H9 (cell line): ENCODE measurements at regions not wholly inside any gene's neighbourhood (a gene's known extent, or its start where the extent isn't known, plus 50 kb on each side); places are given as distances from the start of the nearest gene placed in this dataset.

Experiments
- DNase-seq: peaks from one replicate; pipeline ENCODE4 v3.0.0-alpha.2; 2017
- H2AFZ ChIP-seq: one replicate; pipeline ENCODE4 v1.6.1; 2013; ENCODE audit warnings: mild to moderate bottlenecking, low read length, control low read depth, moderate library complexity
- H2AK5ac ChIP-seq: 2 replicates; pipeline ENCODE4 v1.6.1; 2013; ENCODE audit warnings: low read length, control low read depth, mixed read lengths; ENCODE audit not compliant: insufficient read length
- H2BK120ac ChIP-seq: one replicate; pipeline ENCODE4 v1.6.1; 2013; ENCODE audit warnings: low read depth, mild to moderate bottlenecking, low read length, control low read depth, inconsistent platforms; ENCODE audit not compliant: poor library complexity, severe bottlenecking
- H2BK12ac ChIP-seq: 2 replicates; pipeline ENCODE4 v1.6.1; 2013; ENCODE audit warnings: low read length, control low read depth, mixed read lengths, low read depth; ENCODE audit not compliant: insufficient read length
- H2BK15ac ChIP-seq: 2 replicates; pipeline ENCODE4 v1.6.1; 2013; ENCODE audit warnings: low read depth, low read length, control low read depth
- H2BK20ac ChIP-seq: one replicate; pipeline ENCODE4 v1.6.1; 2013; ENCODE audit warnings: low read depth, mild to moderate bottlenecking, low read length, control low read depth, inconsistent platforms; ENCODE audit not compliant: poor library complexity, severe bottlenecking
- H2BK5ac ChIP-seq: 2 replicates; pipeline ENCODE4 v1.6.1; 2013; ENCODE audit warnings: low read length, control low read depth, mixed read lengths; ENCODE audit not compliant: insufficient read length
- H3K14ac ChIP-seq: 2 replicates; pipeline ENCODE4 v1.6.1; 2013; ENCODE audit warnings: low read length, control low read depth; ENCODE audit not compliant: insufficient read depth
- H3K18ac ChIP-seq: 2 replicates; pipeline ENCODE4 v1.6.1; 2013; ENCODE audit warnings: low read depth, mild to moderate bottlenecking, mixed read lengths, low read length, control low read depth; ENCODE audit not compliant: insufficient read length
- H3K23ac ChIP-seq: 2 replicates; pipeline ENCODE4 v1.6.1; 2013; ENCODE audit warnings: low read length, control low read depth, mixed read lengths, low read depth; ENCODE audit not compliant: insufficient read length
- H3K23me2 ChIP-seq: 2 replicates; pipeline ENCODE4 v1.6.1; 2013; ENCODE audit warnings: low read depth, mild to moderate bottlenecking, mixed read lengths, low read length, control low read depth; ENCODE audit not compliant: insufficient read length, poor library complexity, severe bottlenecking
- H3K27ac ChIP-seq: 2 replicates; pipeline ENCODE4 v1.5.1; 2013; ENCODE audit warnings: low read length, control low read depth, mixed read lengths, low read depth; ENCODE audit not compliant: insufficient read length
- H3K27me3 ChIP-seq: 2 replicates; pipeline ENCODE4 v1.6.1; 2013; ENCODE audit warnings: low read length, control low read depth, inconsistent platforms; ENCODE audit not compliant: insufficient read depth
- H3K4ac ChIP-seq: 2 replicates; pipeline ENCODE4 v1.6.1; 2013; ENCODE audit warnings: low read depth, mild to moderate bottlenecking, control low read depth, inconsistent platforms, low read length, moderate library complexity
- H3K4me1 ChIP-seq: 2 replicates; pipeline ENCODE4 v1.6.1; 2013; ENCODE audit warnings: low read length, control low read depth, inconsistent platforms; ENCODE audit not compliant: insufficient read depth
- H3K4me2 ChIP-seq: 2 replicates; pipeline ENCODE4 v1.6.1; 2013; ENCODE audit warnings: low read length, control low read depth, mixed read lengths; ENCODE audit not compliant: insufficient read length, insufficient read depth
- H3K56ac ChIP-seq: 2 replicates; pipeline ENCODE4 v1.6.1; 2013; ENCODE audit warnings: low read depth, mild to moderate bottlenecking, mixed read lengths, low read length, control low read depth; ENCODE audit not compliant: insufficient read length
- H3K79me1 ChIP-seq: 2 replicates; pipeline ENCODE4 v1.6.1; 2013; ENCODE audit warnings: low read depth, mild to moderate bottlenecking, moderate library complexity, low read length, control low read depth, inconsistent platforms; ENCODE audit not compliant: insufficient read depth, poor library complexity, severe bottlenecking
- H3K79me2 ChIP-seq: 2 replicates; pipeline ENCODE4 v1.6.1; 2013; ENCODE audit warnings: low read length, control low read depth, inconsistent platforms; ENCODE audit not compliant: insufficient read depth
- H3K9ac ChIP-seq: 2 replicates; pipeline ENCODE4 v1.6.1; 2013; ENCODE audit warnings: low read length, control low read depth, mixed read lengths; ENCODE audit not compliant: insufficient read length; ENCODE audit errors: extremely low read depth
- H3K9me3 ChIP-seq: one replicate; pipeline ENCODE4 v1.6.1; 2013; ENCODE audit warnings: low read depth, low read length, inconsistent platforms; ENCODE audit not compliant: control insufficient read depth
- H3T11ph ChIP-seq: one replicate; pipeline ENCODE4 v1.6.1; 2013; ENCODE audit warnings: mild to moderate bottlenecking, low read length, control low read depth, inconsistent platforms
- H4K20me1 ChIP-seq: one replicate; pipeline ENCODE4 v1.6.1; 2013; ENCODE audit not compliant: control insufficient read depth, insufficient read length, insufficient read depth
- H4K5ac ChIP-seq: 2 replicates; pipeline ENCODE4 v1.6.1; 2013; ENCODE audit warnings: low read depth, mild to moderate bottlenecking, mixed read lengths, low read length, control low read depth; ENCODE audit not compliant: insufficient read length
- H4K8ac ChIP-seq: replicated peaks from 2 replicates; pipeline ENCODE4 v1.6.1; 2013; ENCODE audit warnings: low read length, control low read depth, mixed read lengths, low read depth; ENCODE audit not compliant: insufficient read length
- H4K91ac ChIP-seq: 2 replicates; pipeline ENCODE4 v1.6.1; 2013; ENCODE audit warnings: low read depth, mild to moderate bottlenecking, moderate library complexity, mixed read lengths, low read length, control low read depth; ENCODE audit not compliant: insufficient read length
- H3K27ac Mint-ChIP-seq, 3 experiments: 2 replicates in 2 of 3; 3 replicates in 1 of 3; pipeline ENCODE4 v1.8.0; 2020 to 2021; ENCODE audit warnings: mixed read lengths in 3 of 3, mild to moderate bottlenecking in 1 of 3, moderate library complexity in 1 of 3
- H3K27me3 Mint-ChIP-seq: 2 replicates; pipeline ENCODE4 v1.8.0; 2021; ENCODE audit warnings: low read depth, mild to moderate bottlenecking, moderate library complexity, mixed read lengths
- H3K36me3 Mint-ChIP-seq, 3 experiments: 2 replicates in 2 of 3; 3 replicates in 1 of 3; pipeline ENCODE4 v1.8.0; 2020 to 2021; ENCODE audit warnings: low read depth in 3 of 3, mixed read lengths in 3 of 3; ENCODE audit not compliant: insufficient read depth in 1 of 3
- H3K4me1 Mint-ChIP-seq, 2 experiments: 2 replicates each; pipeline ENCODE4 v1.8.0; 2020; ENCODE audit warnings: mixed read lengths in 2 of 2
- H3K4me3 Mint-ChIP-seq, 2 experiments: 2 replicates in 1 of 2; 3 replicates in 1 of 2; pipeline ENCODE4 v1.8.0; 2020 to 2021; ENCODE audit warnings: mild to moderate bottlenecking in 2 of 2, mixed read lengths in 2 of 2, moderate library complexity in 1 of 2
- H3K9me3 Mint-ChIP-seq, 2 experiments: 2 replicates in 1 of 2; 3 replicates in 1 of 2; pipeline ENCODE4 v1.8.0; 2020; ENCODE audit warnings: mild to moderate bottlenecking in 2 of 2, mixed read lengths in 2 of 2, moderate library complexity in 1 of 2
- WGBS: extraction: QIAGEN DNeasy Blood & Tissue Kit; methylation state at CpG from one replicate; pipeline ENCODE4 v1.1.7; 2013; ENCODE audit warnings: missing lambda C conversion rate, low lambda C conversion rate, mixed read lengths; ENCODE audit not compliant: insufficient read length; ENCODE audit errors: extremely low coverage; 5-methylcytosine and 5-hydroxymethylcytosine counted together
- TF ChIP-seq, protein P1 (sequence below): fragments of 200-600 bp; sonication (generic); conservative IDR thresholded peaks from 3 replicates; pipeline ENCODE4 v1.8.0; 2021; ENCODE audit warnings: antibody characterized with exemption, mild to moderate bottlenecking

DNA sequence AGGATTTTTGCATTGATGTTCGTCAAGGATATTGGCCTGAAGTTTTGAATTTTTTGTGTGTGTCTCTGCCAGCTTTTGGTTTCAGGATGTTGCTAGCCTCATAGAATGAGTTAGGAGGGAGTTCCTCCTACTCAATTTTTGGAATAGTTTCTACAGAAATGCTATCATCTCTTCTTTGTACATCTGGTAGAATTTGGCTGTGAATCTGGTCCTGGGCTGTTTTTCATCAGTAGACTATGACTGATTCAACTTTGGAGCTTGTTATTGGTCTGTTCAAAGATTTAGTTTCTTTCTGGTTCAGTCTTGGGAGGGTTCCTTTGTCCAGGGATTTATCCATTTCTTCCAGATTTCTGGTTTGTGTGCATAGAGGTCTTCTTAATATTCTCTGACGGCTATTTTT is 166.7 kb downstream of the ST6GAL2 start:
- Histone ChIP-seq H2BK15ac (no peak overlapping the region), H4K8ac (no peak overlapping the region), H3K27ac (no peak overlapping the region), H3K9ac (no peak overlapping the region), H3K4ac (no peak overlapping the region), H3K23me2 (no peaks in the 10 kb centered on the region), H3K4me2 (no peak overlapping the region), H3K27me3 (no peaks in the 10 kb centered on the region), H3K14ac (no peak overlapping the region), H3K79me2 (no peaks in the 10 kb centered on the region), H4K5ac (no peak overlapping the region), H2AFZ (no peak overlapping the region), H3K79me1 (no peaks in the 10 kb centered on the region), H2AK5ac (no peak overlapping the region), H3K23ac (no peak overlapping the region), H3K4me1 (peaks cover 3% of the 10 kb centered on the region; the same call in 1 of the 2 replicates), H3T11ph (no peak overlapping the region), H4K20me1 (no peaks in the 10 kb centered on the region), H2BK12ac (no peak overlapping the region), H3K18ac (no peak overlapping the region), H3K9me3 (no peaks in the 10 kb centered on the region), H2BK120ac (no peak overlapping the region), H4K91ac (no peak overlapping the region), H2BK20ac (no peak overlapping the region), H3K56ac (no peak overlapping the region), H2BK5ac (no peak overlapping the region)
- Mint-ChIP-seq H3K36me3 (peaks cover 2 to 11% (median 4%) of the 10 kb centered on the region in 3 experiments; a peak in 4 of 7 replicates), H3K4me3 (no peak overlapping the region), H3K4me1 (peaks cover 12 to 15% of the 10 kb centered on the region in 2 experiments), H3K27ac (no peak overlapping the region), H3K9me3 (peaks cover 17 to 19% of the 10 kb centered on the region in 2 experiments), H3K27me3 (peaks cover 7% of the 10 kb centered on the region; the same call in 1 of the 2 replicates)
- TF ChIP-seq, protein P1, sequence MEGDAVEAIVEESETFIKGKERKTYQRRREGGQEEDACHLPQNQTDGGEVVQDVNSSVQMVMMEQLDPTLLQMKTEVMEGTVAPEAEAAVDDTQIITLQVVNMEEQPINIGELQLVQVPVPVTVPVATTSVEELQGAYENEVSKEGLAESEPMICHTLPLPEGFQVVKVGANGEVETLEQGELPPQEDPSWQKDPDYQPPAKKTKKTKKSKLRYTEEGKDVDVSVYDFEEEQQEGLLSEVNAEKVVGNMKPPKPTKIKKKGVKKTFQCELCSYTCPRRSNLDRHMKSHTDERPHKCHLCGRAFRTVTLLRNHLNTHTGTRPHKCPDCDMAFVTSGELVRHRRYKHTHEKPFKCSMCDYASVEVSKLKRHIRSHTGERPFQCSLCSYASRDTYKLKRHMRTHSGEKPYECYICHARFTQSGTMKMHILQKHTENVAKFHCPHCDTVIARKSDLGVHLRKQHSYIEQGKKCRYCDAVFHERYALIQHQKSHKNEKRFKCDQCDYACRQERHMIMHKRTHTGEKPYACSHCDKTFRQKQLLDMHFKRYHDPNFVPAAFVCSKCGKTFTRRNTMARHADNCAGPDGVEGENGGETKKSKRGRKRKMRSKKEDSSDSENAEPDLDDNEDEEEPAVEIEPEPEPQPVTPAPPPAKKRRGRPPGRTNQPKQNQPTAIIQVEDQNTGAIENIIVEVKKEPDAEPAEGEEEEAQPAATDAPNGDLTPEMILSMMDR, result no peak
- WGBS, result no CpG with 5 or more reads among the region's 2 CpGs
- no peak for DNase-seq
